ENCODE measurements at regions not wholly inside any gene's neighbourhood (a gene's known extent, or its start where the extent isn't known, plus 50 kb on each side); places are given as distances from the start of the nearest gene placed in this dataset.

- Histone ChIP-seq H3K4me3 (ENCODE audit: insufficient read depth, low read length, poor library complexity, severe bottlenecking) (no peak overlapping the region), H3K9ac (ENCODE audit: low read length) (no peak overlapping the region), H3K9me3 (ENCODE audit: insufficient read depth, low read length) (no peaks in the 10 kb centered on the region), H2AFZ (ENCODE audit: low read depth, low read length, severe bottlenecking) (no peak overlapping the region), H3K79me2 (ENCODE audit: insufficient read depth, low read length) (no peaks in the 10 kb centered on the region), H3F3A (ENCODE audit: insufficient read depth) (no peaks in the 10 kb centered on the region), H3K4me2 (ENCODE audit: low read depth, low read length, poor library complexity, severe bottlenecking) (no peak overlapping the region), H3K9me2 (replicated peaks; ENCODE audit: insufficient read depth, low read length) (no peaks in the 10 kb centered on the region), H3K36me3 (ENCODE audit: low read length) (no peaks in the 10 kb centered on the region), H4K20me1 (ENCODE audit: low read depth, low read length) (no peaks in the 10 kb centered on the region), H3K27me3 (ENCODE audit: low read length) (no peaks in the 10 kb centered on the region), H3K27ac (ENCODE audit: low read depth, low read length) (no peak overlapping the region)
- no peak for TF ChIP-seq CTCF (IDR thresholded peaks at IDR 0.05; ENCODE audit: insufficient read depth, low read length, poor library complexity, severe bottlenecking)
- TF ChIP-seq EZH2phosphoT487 (conservative IDR thresholded peaks at IDR 0.05; ENCODE audit: low read length) = no peak
Observed at GRCh38 chr2:35973132-35973736, 382.3 kb upstream of the CRIM1 start.

DNA sequence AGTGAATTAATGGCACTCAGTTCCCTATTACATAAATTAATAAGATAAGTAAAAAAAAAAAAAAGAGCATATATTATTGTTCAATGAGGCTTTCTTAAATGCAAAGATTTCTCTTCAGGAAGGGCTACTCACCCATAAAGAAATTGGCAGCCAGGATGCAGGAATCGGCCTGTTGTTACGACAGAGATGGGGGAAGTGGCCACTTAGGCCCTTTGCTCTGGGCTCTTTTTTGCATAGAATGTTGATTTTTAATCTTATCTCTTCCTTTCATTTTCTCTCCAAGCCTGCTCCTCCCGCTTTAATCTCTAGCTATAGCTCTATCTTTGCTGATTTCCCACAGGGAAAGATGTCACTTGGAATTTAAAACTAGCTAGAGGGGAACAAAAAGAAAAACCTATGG lies 391.8 kb upstream of the CRIM1 start:
- no peak overlapping the region for H3K9ac ChIP-seq (ENCODE audit: low read length)
- no peak overlapping the region for H2AFZ ChIP-seq (ENCODE audit: low read depth, low read length, severe bottlenecking)
- no peaks in the 10 kb centered on the region for H3K27me3 ChIP-seq (ENCODE audit: low read length)
- no peaks in the 10 kb centered on the region for H3K36me3 ChIP-seq (ENCODE audit: low read length)
- no peak overlapping the region for H3K4me2 ChIP-seq (ENCODE audit: low read depth, low read length, poor library complexity, severe bottlenecking)
- no peaks in the 10 kb centered on the region for H4K20me1 ChIP-seq (ENCODE audit: low read depth, low read length)
- no peaks in the 10 kb centered on the region for H3F3A ChIP-seq (ENCODE audit: insufficient read depth)
- TF ChIP-seq CTCF (IDR thresholded peaks at IDR 0.05; ENCODE audit: insufficient read depth, low read length, poor library complexity, severe bottlenecking) (no peak), EZH2phosphoT487 (conservative IDR thresholded peaks at IDR 0.05; ENCODE audit: low read length) (no peak)
- H3K9me2 ChIP-seq (replicated peaks; ENCODE audit: insufficient read depth, low read length) = no peaks in the 10 kb centered on the region
- H3K79me2 ChIP-seq (ENCODE audit: insufficient read depth, low read length) = no peaks in the 10 kb centered on the region
- no peak overlapping the region for H3K27ac ChIP-seq (ENCODE audit: low read depth, low read length)
- no peaks in the 10 kb centered on the region for H3K9me3 ChIP-seq (ENCODE audit: insufficient read depth, low read length)
- no peak overlapping the region for H3K4me3 ChIP-seq (ENCODE audit: insufficient read depth, low read length, poor library complexity, severe bottlenecking)

- no peak for TF ChIP-seq CTCF (IDR thresholded peaks at IDR 0.05; ENCODE audit: insufficient read depth, low read length, poor library complexity, severe bottlenecking)
- no peak for TF ChIP-seq EZH2phosphoT487 (conservative IDR thresholded peaks at IDR 0.05; ENCODE audit: low read length)
Observed at GRCh38 chr2:35963357-35963756, 392.2 kb upstream of the CRIM1 start.

More at GRCh38 chr2:35963357-35963756, 392.2 kb upstream of the CRIM1 start:
- Histone ChIP-seq H3K27ac (ENCODE audit: low read depth, low read length) (no peak overlapping the region), H3K4me3 (ENCODE audit: insufficient read depth, low read length, poor library complexity, severe bottlenecking) (no peak overlapping the region), H3K79me2 (ENCODE audit: insufficient read depth, low read length) (no peaks in the 10 kb centered on the region), H4K20me1 (ENCODE audit: low read depth, low read length) (no peaks in the 10 kb centered on the region), H3K27me3 (ENCODE audit: low read length) (no peaks in the 10 kb centered on the region), H2AFZ (ENCODE audit: low read depth, low read length, severe bottlenecking) (no peak overlapping the region), H3K9me2 (replicated peaks; ENCODE audit: insufficient read depth, low read length) (no peaks in the 10 kb centered on the region), H3K9ac (ENCODE audit: low read length) (no peak overlapping the region), H3K4me2 (ENCODE audit: low read depth, low read length, poor library complexity, severe bottlenecking) (no peak overlapping the region), H3K36me3 (ENCODE audit: low read length) (no peaks in the 10 kb centered on the region), H3K9me3 (ENCODE audit: insufficient read depth, low read length) (no peaks in the 10 kb centered on the region), H3F3A (ENCODE audit: insufficient read depth) (no peaks in the 10 kb centered on the region)

Data from SU-DHL-6 (cell line).